ENCODE measurements at regions not wholly inside any gene's neighbourhood (a gene's known extent, or its start where the extent isn't known, plus 50 kb on each side); places are given as distances from the start of the nearest gene placed in this dataset.

DNA sequence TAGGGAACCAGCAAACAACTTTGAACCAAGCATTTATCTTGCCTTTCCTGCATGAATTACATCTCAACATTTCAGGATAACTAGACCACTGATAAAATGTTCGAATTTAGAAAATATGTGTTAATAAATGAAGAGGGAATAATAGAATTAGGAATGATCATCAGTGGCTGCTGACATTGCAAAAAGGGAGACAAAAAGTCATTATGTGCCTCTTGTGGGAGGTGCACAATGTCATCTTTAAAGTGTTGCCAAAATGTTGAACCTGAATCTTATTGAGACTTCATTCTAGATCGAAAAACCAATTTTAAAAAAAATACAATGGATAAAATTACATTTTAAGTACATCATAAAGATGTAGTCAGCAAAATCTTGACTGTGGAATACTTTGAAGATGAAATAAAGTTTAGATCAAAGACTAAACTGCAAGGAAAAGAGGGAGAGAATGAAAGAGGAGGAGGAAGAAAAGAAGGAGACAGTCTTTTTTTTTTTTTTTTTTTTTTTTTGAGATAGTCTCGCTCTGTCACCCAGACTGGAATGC, 299.3 kb downstream of the FBXW7 start:
- Mint-ChIP-seq H3K4me3 (no peak overlapping the region), H3K36me3 (no peaks in the 10 kb centered on the region), H3K27me3 (ENCODE audit: low read depth in 3 of 3) (peaks cover 0 to 2% (median 0%) of the 10 kb centered on the region in 3 donors), H3K9me3 (peaks cover 0 to 3% (median 0%) of the 10 kb centered on the region in 7 donors), H3K27ac (no peak overlapping the region), H3K4me1 (no peaks in the 10 kb centered on the region)
- Histone ChIP-seq H2AFZ (ENCODE audit: insufficient read depth, low read depth, low read length, poor library complexity, severe bottlenecking) (no peak overlapping the region), H3K27me3 (ENCODE audit: control insufficient read depth in 2 of 2, insufficient read depth in 2 of 2, low read length in 2 of 2) (no peaks in the 10 kb centered on the region), H3K4me3 (replicated peaks in 1 of 3; ENCODE audit: low read depth in 2 of 3, low read length in 3 of 3) (no peak overlapping the region), H3K79me2 (ENCODE audit: insufficient read depth, low read length) (no peaks in the 10 kb centered on the region), H4K20me1 (ENCODE audit: insufficient read depth, low read length) (no peaks in the 10 kb centered on the region), H3K9me3 (replicated peaks in 1 of 2; ENCODE audit: control insufficient read depth in 1 of 2, insufficient read depth in 1 of 2, low read length in 2 of 2) (no peaks in the 10 kb centered on the region), H3K9ac (ENCODE audit: insufficient read depth, low read length, poor library complexity, severe bottlenecking) (no peak overlapping the region), H3K4me1 (ENCODE audit: control insufficient read depth in 1 of 2, insufficient read depth in 2 of 2, low read length in 2 of 2) (no peaks in the 10 kb centered on the region), H3K4me2 (replicated peaks; ENCODE audit: extremely low read depth, low read length, poor library complexity, severe bottlenecking) (no peak overlapping the region), H3K36me3 (replicated peaks in 1 of 2; ENCODE audit: control insufficient read depth in 1 of 2, insufficient read depth in 2 of 2, low read length in 2 of 2) (no peaks in the 10 kb centered on the region), H3K27ac (ENCODE audit: low read depth in 1 of 2, low read length in 2 of 2) (no peak overlapping the region)
- TF ChIP-seq CTCF (IDR thresholded peaks at IDR 0.05): no peak
- intact Hi-C loops (cut with micrococcal nuclease): no loop called here
- no CpG with 5 or more reads among the region's 3 CpGs for WGBS (ENCODE audit: insufficient coverage)
- no peak for DNase-seq

GRCh38 chr4:152235718-152236117, 300.2 kb downstream of the FBXW7 start:
- Histone ChIP-seq H3K27me3 (ENCODE audit: control insufficient read depth in 2 of 2, insufficient read depth in 2 of 2, low read length in 2 of 2) (no peaks in the 10 kb centered on the region), H4K20me1 (ENCODE audit: insufficient read depth, low read length) (no peaks in the 10 kb centered on the region), H2AFZ (ENCODE audit: insufficient read depth, low read depth, low read length, poor library complexity, severe bottlenecking) (no peak overlapping the region), H3K4me1 (ENCODE audit: control insufficient read depth in 1 of 2, insufficient read depth in 2 of 2, low read length in 2 of 2) (no peaks in the 10 kb centered on the region), H3K9ac (ENCODE audit: insufficient read depth, low read length, poor library complexity, severe bottlenecking) (no peak overlapping the region), H3K4me3 (replicated peaks in 1 of 3; ENCODE audit: low read depth in 2 of 3, low read length in 3 of 3) (no peak overlapping the region), H3K9me3 (replicated peaks in 1 of 2; ENCODE audit: control insufficient read depth in 1 of 2, insufficient read depth in 1 of 2, low read length in 2 of 2) (no peaks in the 10 kb centered on the region), H3K36me3 (replicated peaks in 1 of 2; ENCODE audit: control insufficient read depth in 1 of 2, insufficient read depth in 2 of 2, low read length in 2 of 2) (no peaks in the 10 kb centered on the region), H3K4me2 (replicated peaks; ENCODE audit: extremely low read depth, low read length, poor library complexity, severe bottlenecking) (no peak overlapping the region), H3K79me2 (ENCODE audit: insufficient read depth, low read length) (no peaks in the 10 kb centered on the region), H3K27ac (ENCODE audit: low read depth in 1 of 2, low read length in 2 of 2) (no peak overlapping the region)
- H3K4me3 Mint-ChIP-seq: no peak overlapping the region
- peaks cover 0 to 6% (median 0%) of the 10 kb centered on the region in 7 donors for H3K9me3 Mint-ChIP-seq
- no peak for DNase-seq
- 100% methylated on average over 2 of the region's 3 CpGs for WGBS (ENCODE audit: insufficient coverage)
- intact Hi-C loops (cut with micrococcal nuclease): no loop called here
- no peaks in the 10 kb centered on the region for H3K4me1 Mint-ChIP-seq
- no peak overlapping the region for H3K27ac Mint-ChIP-seq
- no peaks in the 10 kb centered on the region for H3K36me3 Mint-ChIP-seq
- H3K27me3 Mint-ChIP-seq (ENCODE audit: low read depth in 3 of 3): peaks cover 0 to 2% (median 0%) of the 10 kb centered on the region in 3 donors
- no peak for TF ChIP-seq CTCF (IDR thresholded peaks at IDR 0.05)

All from CD14-positive monocyte (primary cell).